Kidney epithelial cell (primary cell): ENCODE measurements at regions not wholly inside any gene's neighbourhood (a gene's known extent, or its start where the extent isn't known, plus 50 kb on each side); places are given as distances from the start of the nearest gene placed in this dataset.

Source experiments
- DNase-seq: peaks from one replicate; pipeline ENCODE4 v3.0.0-alpha.2; 2010; ENCODE audit warnings: low read depth
- H3K27me3 ChIP-seq: 2 replicates; pipeline ENCODE4 v1.6.0; 2011; ENCODE audit warnings: low read length; ENCODE audit not compliant: control insufficient read depth, insufficient read depth
- H3K36me3 ChIP-seq: 2 replicates; pipeline ENCODE4 v1.5.1; 2011; ENCODE audit warnings: low read length; ENCODE audit not compliant: control insufficient read depth, insufficient read depth
- H3K4me3 ChIP-seq: 2 replicates; pipeline ENCODE4 v1.5.1; 2011; ENCODE audit warnings: low read depth, mild to moderate bottlenecking, control low read depth, low read length
- TF ChIP-seq, protein P1 (sequence below): IDR thresholded peaks from 2 replicates; pipeline ENCODE4 v1.5.1; 2011; ENCODE audit warnings: mild to moderate bottlenecking, moderate library complexity, low read length, control low read depth, inconsistent platforms; ENCODE audit not compliant: insufficient read depth, poor library complexity, severe bottlenecking

DNA sequence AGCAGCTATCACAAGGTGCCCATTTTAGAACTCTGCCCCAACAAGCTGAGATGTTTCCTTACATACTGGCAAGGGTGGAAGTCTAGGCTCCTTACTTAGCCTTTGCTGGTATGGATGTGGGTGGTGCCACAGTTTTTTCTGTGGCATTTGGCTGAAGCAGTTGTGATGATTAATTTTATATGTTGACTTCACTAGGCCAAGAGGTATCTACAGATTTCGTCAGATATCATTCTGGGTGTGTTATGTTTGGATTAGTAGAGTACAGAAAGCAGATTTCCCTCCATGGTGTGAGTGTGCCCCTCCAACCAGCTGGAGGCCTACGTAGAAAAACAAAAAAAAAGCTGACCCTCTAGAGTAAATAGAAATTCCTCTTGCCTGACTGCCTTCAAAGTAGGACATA lies 317.0 kb downstream of the BARHL2 start:
- Histone ChIP-seq H3K4me3 (no peak overlapping the region), H3K36me3 (no peaks in the 10 kb centered on the region), H3K27me3 (no peaks in the 10 kb centered on the region)
- TF ChIP-seq, protein P1, sequence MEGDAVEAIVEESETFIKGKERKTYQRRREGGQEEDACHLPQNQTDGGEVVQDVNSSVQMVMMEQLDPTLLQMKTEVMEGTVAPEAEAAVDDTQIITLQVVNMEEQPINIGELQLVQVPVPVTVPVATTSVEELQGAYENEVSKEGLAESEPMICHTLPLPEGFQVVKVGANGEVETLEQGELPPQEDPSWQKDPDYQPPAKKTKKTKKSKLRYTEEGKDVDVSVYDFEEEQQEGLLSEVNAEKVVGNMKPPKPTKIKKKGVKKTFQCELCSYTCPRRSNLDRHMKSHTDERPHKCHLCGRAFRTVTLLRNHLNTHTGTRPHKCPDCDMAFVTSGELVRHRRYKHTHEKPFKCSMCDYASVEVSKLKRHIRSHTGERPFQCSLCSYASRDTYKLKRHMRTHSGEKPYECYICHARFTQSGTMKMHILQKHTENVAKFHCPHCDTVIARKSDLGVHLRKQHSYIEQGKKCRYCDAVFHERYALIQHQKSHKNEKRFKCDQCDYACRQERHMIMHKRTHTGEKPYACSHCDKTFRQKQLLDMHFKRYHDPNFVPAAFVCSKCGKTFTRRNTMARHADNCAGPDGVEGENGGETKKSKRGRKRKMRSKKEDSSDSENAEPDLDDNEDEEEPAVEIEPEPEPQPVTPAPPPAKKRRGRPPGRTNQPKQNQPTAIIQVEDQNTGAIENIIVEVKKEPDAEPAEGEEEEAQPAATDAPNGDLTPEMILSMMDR = no peak
- DNase-seq = no peak

DNA sequence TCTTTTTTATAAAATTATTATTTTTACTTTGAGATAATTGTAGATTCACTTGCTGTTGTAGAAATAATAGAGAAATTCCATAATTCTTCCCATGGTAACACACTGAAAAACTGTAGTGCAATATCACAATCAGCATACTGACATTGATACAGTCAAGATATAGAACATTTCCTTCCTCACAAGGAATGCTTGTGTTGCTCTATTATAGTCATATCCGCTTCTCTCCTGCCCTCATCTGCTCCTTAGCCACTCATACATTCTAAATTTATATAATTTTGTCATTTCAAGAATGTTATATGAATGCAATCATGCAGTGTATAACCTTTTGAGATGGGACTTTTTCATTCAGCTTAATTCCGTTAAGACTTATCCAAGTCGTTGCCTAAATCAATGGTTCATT lies 320.2 kb downstream of the BARHL2 start:
- TF ChIP-seq, protein P1 = no peak
- no peak for DNase-seq
- H3K27me3 ChIP-seq = no peaks in the 10 kb centered on the region
- H3K4me3 ChIP-seq = no peak overlapping the region
- H3K36me3 ChIP-seq = no peaks in the 10 kb centered on the region

GRCh38 chr1:90394247-90394646 lies 322.9 kb downstream of the BARHL2 start:
- Histone ChIP-seq H3K27me3 (no peaks in the 10 kb centered on the region), H3K4me3 (no peak overlapping the region), H3K36me3 (no peaks in the 10 kb centered on the region)
- TF ChIP-seq, protein P1 = no peak
- DNase-seq = no peak

- H3K4me3 ChIP-seq = no peak overlapping the region
- TF ChIP-seq, protein P1 = no peak
- H3K36me3 ChIP-seq = no peaks in the 10 kb centered on the region
- no peak for DNase-seq
- no peaks in the 10 kb centered on the region for H3K27me3 ChIP-seq
Observed at GRCh38 chr1:90393025-90393424, 324.1 kb downstream of the BARHL2 start.

DNA sequence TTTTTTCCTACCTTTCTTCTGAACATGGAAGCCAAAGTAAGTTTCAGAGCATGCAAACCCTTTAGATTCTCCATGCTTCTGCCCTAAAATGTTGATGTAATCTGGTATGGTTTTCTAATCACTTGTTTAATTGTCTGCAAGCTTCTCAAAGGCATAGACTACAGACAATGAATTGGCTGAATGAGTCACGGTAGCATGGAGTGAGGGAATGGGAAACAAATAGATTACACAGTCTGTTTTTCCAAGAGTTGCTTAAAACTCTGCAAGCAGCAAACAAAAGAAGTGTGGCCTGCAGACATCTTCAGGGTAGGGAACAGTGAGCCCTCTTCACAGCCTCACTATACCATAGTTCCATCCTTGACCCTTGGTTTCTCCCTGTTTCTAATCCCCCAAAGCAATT lies 326.0 kb downstream of the BARHL2 start:
- Histone ChIP-seq H3K4me3 (no peak overlapping the region), H3K27me3 (no peaks in the 10 kb centered on the region), H3K36me3 (no peaks in the 10 kb centered on the region)
- no peak for DNase-seq
- TF ChIP-seq, protein P1 = no peak

- Histone ChIP-seq H3K27me3 (no peaks in the 10 kb centered on the region), H3K36me3 (no peaks in the 10 kb centered on the region), H3K4me3 (no peak overlapping the region)
- DNase-seq = no peak
- TF ChIP-seq, protein P1 = no peak
Observed at GRCh38 chr1:90387805-90388204, 329.3 kb downstream of the BARHL2 start.
